ENCODE measurements at regions not wholly inside any gene's neighbourhood (a gene's known extent, or its start where the extent isn't known, plus 50 kb on each side); places are given as distances from the start of the nearest gene placed in this dataset.

DNA sequence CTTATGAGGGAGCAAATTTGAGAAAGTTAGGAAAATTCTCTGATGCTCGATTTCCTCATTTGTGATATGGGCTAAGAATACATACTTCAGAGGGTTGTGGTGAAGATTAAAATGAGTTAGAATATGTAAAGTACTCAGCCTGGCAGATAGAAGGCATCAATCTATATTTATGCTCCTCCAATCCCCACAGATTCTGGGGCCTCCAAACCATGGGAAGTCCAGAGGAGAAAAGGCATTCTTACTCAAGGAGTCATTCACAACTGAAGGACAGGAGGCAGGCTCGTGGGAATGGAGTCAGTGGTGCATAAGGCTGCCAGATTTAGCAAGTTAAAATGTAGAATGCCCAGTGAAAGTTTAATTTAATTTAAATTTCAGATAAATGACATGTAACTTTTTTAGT lies 330.0 kb upstream of the POU3F1 start:
- Histone ChIP-seq H3K9me1 (replicated peaks; ENCODE audit: control insufficient read depth, extremely low read depth, insufficient read depth, low read length) (no peaks in the 10 kb centered on the region), H3K27ac (ENCODE audit: insufficient read depth, low read depth, low read length) (no peak overlapping the region), H3K27me3 (ENCODE audit: control insufficient read depth in 2 of 2, insufficient read depth in 2 of 2, low read length in 2 of 2) (no peaks in the 10 kb centered on the region), H3K79me2 (ENCODE audit: control insufficient read depth, insufficient read depth, low read length) (no peaks in the 10 kb centered on the region), H3K4me2 (ENCODE audit: insufficient read depth, low read length) (no peak overlapping the region), H4K20me1 (replicated peaks; ENCODE audit: control insufficient read depth, extremely low read depth, insufficient read depth, low read length) (no peaks in the 10 kb centered on the region), H3K36me3 (ENCODE audit: control insufficient read depth in 2 of 2, extremely low read depth in 1 of 2, insufficient read depth in 2 of 2, low read length in 2 of 2) (no peaks in the 10 kb centered on the region), H3K9me3 (replicated peaks; ENCODE audit: control insufficient read depth, insufficient read depth, low read length) (no peaks in the 10 kb centered on the region), H3K4me3 (replicated peaks in 1 of 3; ENCODE audit: insufficient read depth in 1 of 3, low read depth in 1 of 3, low read length in 3 of 3) (no peak overlapping the region), H3K9ac (replicated peaks; ENCODE audit: extremely low read depth, insufficient read depth, low read length) (no peak overlapping the region), H2AFZ (ENCODE audit: low read depth, low read length) (no peak overlapping the region), H3K4me1 (ENCODE audit: control insufficient read depth, extremely low read depth, insufficient read depth, low read length) (no peaks in the 10 kb centered on the region)
- BruUV-seq (replicated peaks) = no TSS peak
- FAIRE-seq (no peak), DNase-seq (ENCODE audit: low read depth, low spot score) (no peak)
- POLR2A ChIA-PET = no interaction called here
- CTCF ChIA-PET = no interaction called here
- dilution Hi-C loops (cut with MboI; ENCODE audit: extremely low pct_ligation_motif_present, low sequenced_read_pairs) = no loop called here
- no peak for TF ChIP-seq EZH2 (IDR thresholded peaks at IDR 0.05; ENCODE audit: borderline replicate concordance, low read depth, low read length, severe bottlenecking)
- TF ChIP-seq POLR2A (IDR thresholded peaks at IDR 0.05; ENCODE audit: low read depth, low read length) = no peak
- no peak for TF ChIP-seq JUN (IDR thresholded peaks at IDR 0.05; ENCODE audit: borderline replicate concordance, insufficient read depth, insufficient read length, low read depth)
- no peak for TF ChIP-seq CTCF (IDR thresholded peaks at IDR 0.05; ENCODE audit: extremely low read depth in 1 of 2, insufficient read depth in 1 of 2, low read depth in 1 of 2, low read length in 2 of 2)
- no peak for TF ChIP-seq FOS (IDR thresholded peaks at IDR 0.05; ENCODE audit: borderline replicate concordance, insufficient read depth, low read length)
- no peak for TF ChIP-seq POLR2AphosphoS5 (IDR thresholded peaks at IDR 0.05; ENCODE audit: insufficient read depth, low read depth, low read length)
- TF ChIP-seq GATA2 (IDR thresholded peaks at IDR 0.05; ENCODE audit: insufficient read depth, insufficient read length, low read depth, low read length) = no peak
- no peak for TF ChIP-seq MYC (IDR thresholded peaks at IDR 0.05; ENCODE audit: low read depth, low read length)
- no peak for TF ChIP-seq MAX (IDR thresholded peaks at IDR 0.05; ENCODE audit: insufficient read depth, insufficient read length)
- intact Hi-C loops (cut with micrococcal nuclease) = no loop called here
